ENCODE measurements at regions not wholly inside any gene's neighbourhood (a gene's known extent, or its start where the extent isn't known, plus 50 kb on each side); places are given as distances from the start of the nearest gene placed in this dataset.

DNA sequence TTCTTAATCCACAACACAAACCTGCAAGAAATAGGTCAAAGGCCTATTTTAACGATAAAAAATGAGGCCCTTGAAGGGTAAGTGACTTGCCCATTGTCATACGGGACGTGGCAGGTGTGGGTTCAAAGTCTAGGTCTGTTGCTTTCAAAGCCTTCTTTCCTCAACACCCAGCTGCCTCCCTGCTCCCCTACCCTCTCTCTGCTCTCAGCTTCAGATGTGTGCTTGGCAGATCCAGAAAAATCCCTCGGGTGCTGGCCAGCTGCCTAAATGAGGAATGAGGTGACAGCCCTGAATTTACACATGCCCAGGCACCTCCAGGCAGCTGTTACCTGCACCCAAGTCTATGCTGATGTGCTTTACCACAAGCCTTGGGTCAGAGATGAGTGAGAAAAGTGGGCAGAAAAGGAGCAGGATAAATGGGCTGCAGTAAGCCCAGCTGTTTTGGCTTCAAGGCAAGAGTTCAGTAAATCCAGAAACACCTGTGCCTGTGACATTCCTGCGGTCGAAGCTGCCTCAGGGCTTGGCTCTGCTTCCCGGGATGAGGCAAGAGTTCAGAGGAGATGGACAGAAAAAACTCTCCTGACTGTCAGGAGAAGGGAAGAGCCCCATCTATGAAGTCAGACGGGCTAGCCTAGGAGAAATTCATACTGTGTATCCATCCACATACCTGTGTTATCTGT lies 49.9 kb upstream of the LDLRAD3 start:
- Histone ChIP-seq H3K9me3 (replicated peaks; ENCODE audit: control insufficient read depth, insufficient read depth, low read length) (no peaks in the 10 kb centered on the region), H3K4me1 (ENCODE audit: control insufficient read depth, extremely low read depth, insufficient read depth, low read length) (no peaks in the 10 kb centered on the region), H3K79me2 (ENCODE audit: control insufficient read depth, insufficient read depth, low read length) (no peaks in the 10 kb centered on the region), H3K9ac (replicated peaks; ENCODE audit: extremely low read depth, insufficient read depth, low read length) (no peak overlapping the region), H3K27ac (ENCODE audit: insufficient read depth, low read depth, low read length) (no peak overlapping the region), H3K9me1 (replicated peaks; ENCODE audit: control insufficient read depth, extremely low read depth, insufficient read depth, low read length) (no peaks in the 10 kb centered on the region), H2AFZ (ENCODE audit: low read depth, low read length) (no peak overlapping the region), H3K36me3 (ENCODE audit: control insufficient read depth in 2 of 2, extremely low read depth in 1 of 2, insufficient read depth in 2 of 2, low read length in 2 of 2) (no peaks in the 10 kb centered on the region), H4K20me1 (replicated peaks; ENCODE audit: control insufficient read depth, extremely low read depth, insufficient read depth, low read length) (no peaks in the 10 kb centered on the region), H3K4me2 (ENCODE audit: insufficient read depth, low read length) (no peak overlapping the region), H3K4me3 (replicated peaks in 1 of 3; ENCODE audit: insufficient read depth in 1 of 3, low read depth in 1 of 3, low read length in 3 of 3) (no peak overlapping the region), H3K27me3 (ENCODE audit: control insufficient read depth in 2 of 2, insufficient read depth in 2 of 2, low read length in 2 of 2) (peaks cover 0 to 15% of the 10 kb centered on the region in 2 experiments)
- TF ChIP-seq POLR2A (IDR thresholded peaks at IDR 0.05; ENCODE audit: low read depth, low read length) (no peak), FOS (IDR thresholded peaks at IDR 0.05; ENCODE audit: borderline replicate concordance, insufficient read depth, low read length) (no peak), JUN (IDR thresholded peaks at IDR 0.05; ENCODE audit: borderline replicate concordance, insufficient read depth, insufficient read length, low read depth) (no peak), MYC (IDR thresholded peaks at IDR 0.05; ENCODE audit: low read depth, low read length) (no peak), EZH2 (IDR thresholded peaks at IDR 0.05; ENCODE audit: borderline replicate concordance, low read depth, low read length, severe bottlenecking) (no peak), POLR2AphosphoS5 (IDR thresholded peaks at IDR 0.05; ENCODE audit: insufficient read depth, low read depth, low read length) (no peak), GATA2 (IDR thresholded peaks at IDR 0.05; ENCODE audit: insufficient read depth, insufficient read length, low read depth, low read length) (no peak)
- TF ChIP-seq, protein P1, sequence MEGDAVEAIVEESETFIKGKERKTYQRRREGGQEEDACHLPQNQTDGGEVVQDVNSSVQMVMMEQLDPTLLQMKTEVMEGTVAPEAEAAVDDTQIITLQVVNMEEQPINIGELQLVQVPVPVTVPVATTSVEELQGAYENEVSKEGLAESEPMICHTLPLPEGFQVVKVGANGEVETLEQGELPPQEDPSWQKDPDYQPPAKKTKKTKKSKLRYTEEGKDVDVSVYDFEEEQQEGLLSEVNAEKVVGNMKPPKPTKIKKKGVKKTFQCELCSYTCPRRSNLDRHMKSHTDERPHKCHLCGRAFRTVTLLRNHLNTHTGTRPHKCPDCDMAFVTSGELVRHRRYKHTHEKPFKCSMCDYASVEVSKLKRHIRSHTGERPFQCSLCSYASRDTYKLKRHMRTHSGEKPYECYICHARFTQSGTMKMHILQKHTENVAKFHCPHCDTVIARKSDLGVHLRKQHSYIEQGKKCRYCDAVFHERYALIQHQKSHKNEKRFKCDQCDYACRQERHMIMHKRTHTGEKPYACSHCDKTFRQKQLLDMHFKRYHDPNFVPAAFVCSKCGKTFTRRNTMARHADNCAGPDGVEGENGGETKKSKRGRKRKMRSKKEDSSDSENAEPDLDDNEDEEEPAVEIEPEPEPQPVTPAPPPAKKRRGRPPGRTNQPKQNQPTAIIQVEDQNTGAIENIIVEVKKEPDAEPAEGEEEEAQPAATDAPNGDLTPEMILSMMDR (IDR thresholded peaks at IDR 0.05; ENCODE audit: extremely low read depth in 1 of 2, insufficient read depth in 1 of 2, low read depth in 1 of 2, low read length in 2 of 2), result no peak
- TF ChIP-seq, protein P2, sequence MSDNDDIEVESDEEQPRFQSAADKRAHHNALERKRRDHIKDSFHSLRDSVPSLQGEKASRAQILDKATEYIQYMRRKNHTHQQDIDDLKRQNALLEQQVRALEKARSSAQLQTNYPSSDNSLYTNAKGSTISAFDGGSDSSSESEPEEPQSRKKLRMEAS (IDR thresholded peaks at IDR 0.05; ENCODE audit: insufficient read depth, insufficient read length), result no peak
- FAIRE-seq (no peak), DNase-seq (ENCODE audit: low read depth, low spot score) (no peak)
- CTCF ChIA-PET, result interaction anchor here (1.2 to 3.7 kb wide), 3 partner anchors 15 to 73 kb away, joined by 3 to 19 read pairs (median 4); no protein-coding TSS in a partner anchor
- no TSS peak for BruUV-seq (replicated peaks)
- dilution Hi-C loops (cut with MboI; ENCODE audit: extremely low pct_ligation_motif_present, low sequenced_read_pairs), result no loop called here
- intact Hi-C loops (cut with micrococcal nuclease), result no loop called here
- POLR2A ChIA-PET, result no interaction called here
